HG02870 (cell line): ENCODE measurements at regions not wholly inside any gene's neighbourhood (a gene's known extent, or its start where the extent isn't known, plus 50 kb on each side); places are given as distances from the start of the nearest gene placed in this dataset.
A peak's percentile ranks its signal among the peaks of the same experiment; 100 is the strongest.
"Not testable (repeated sequence)": the region's sequence is repeated elsewhere in the genome, so short reads cannot be mapped to it uniquely, and the experiment has no call there.

Experiments
- ATAC-seq: cut with Tn5 transposase; IDR thresholded peaks from one replicate; pipeline ENCODE4 v1.9.1; 2021; ENCODE audit warnings: mild to moderate bottlenecking, moderate library complexity; ENCODE audit not compliant: unreplicated experiment

GRCh38 chr1:195715652-195716051, 892.6 kb downstream of the KCNT2 start:
- ATAC-seq: no peak

GRCh38 chr1:195714248-195714647, 894.0 kb downstream of the KCNT2 start:
- ATAC-seq: no peak

- ATAC-seq: no peak
Observed at GRCh38 chr1:195709821-195710220, 898.4 kb downstream of the KCNT2 start.

GRCh38 chr1:195704028-195704427, 904.2 kb downstream of the KCNT2 start:
- ATAC-seq: no peak

- ATAC-seq: no peak
Observed at GRCh38 chr1:195701149-195701548, 907.1 kb downstream of the KCNT2 start.

- ATAC-seq: peak; percentile 99
Observed at GRCh38 chr1:195697130-195697529, 911.1 kb downstream of the KCNT2 start.

GRCh38 chr1:195686764-195687163, 921.5 kb downstream of the KCNT2 start:
- ATAC-seq: no peak

GRCh38 chr1:195664628-195665027, 943.6 kb downstream of the KCNT2 start:
- no peak for ATAC-seq

- no peak for ATAC-seq
Observed at GRCh38 chr1:195663549-195664280, 944.5 kb downstream of the KCNT2 start.

- ATAC-seq: no peak
Observed at GRCh38 chr1:195656780-195657179, 951.5 kb downstream of the KCNT2 start.

- ATAC-seq: not testable (repeated sequence)
Observed at GRCh38 chr1:195648875-195649274, 959.4 kb downstream of the KCNT2 start.

- ATAC-seq: no peak
Observed at GRCh38 chr1:195637539-195637938, 970.7 kb downstream of the KCNT2 start.

GRCh38 chr1:195618287-195618686, 990.0 kb downstream of the KCNT2 start:
- ATAC-seq: no peak

- no peak for ATAC-seq
Observed at GRCh38 chr1:195617106-195617505, 991.1 kb downstream of the KCNT2 start.

- ATAC-seq: no peak
Observed at GRCh38 chr1:195608883-195609282, 999.4 kb downstream of the KCNT2 start.

- ATAC-seq: no peak
Observed at GRCh38 chr1:195606483-195606882, 1001.8 kb downstream of the KCNT2 start.

GRCh38 chr1:195604287-195604686, 1004.0 kb downstream of the KCNT2 start:
- no peak for ATAC-seq

- no peak for ATAC-seq
Observed at GRCh38 chr1:195597891-195598290, 1010.3 kb downstream of the KCNT2 start.

GRCh38 chr1:195594773-195595172, 1013.5 kb downstream of the KCNT2 start:
- no peak for ATAC-seq

- ATAC-seq: no peak
Observed at GRCh38 chr1:195594322-195594721, 1013.9 kb downstream of the KCNT2 start.

GRCh38 chr1:195591917-195592672, 1016.1 kb downstream of the KCNT2 start:
- ATAC-seq: no peak

GRCh38 chr1:195590649-195591048, 1017.6 kb downstream of the KCNT2 start:
- no peak for ATAC-seq
